PC-3 (cell line): ENCODE measurements at regions not wholly inside any gene's neighbourhood (a gene's known extent, or its start where the extent isn't known, plus 50 kb on each side); places are given as distances from the start of the nearest gene placed in this dataset.

ENCODE experiments used
- ATAC-seq: fragments of 200-7000 bp; cut with Tn5 transposase; 2 replicates; pipeline ENCODE4 v1.9.1; 2020; ENCODE audit warnings: mild to moderate bottlenecking, moderate library complexity
- BruUV-seq: library from RNA; stranded (reverse); fragments of 400-500 nt; replicated peaks from 2 replicates; lab custom pipeline; 2021; lab: Mats Ljungman, UMichigan
- CTCF ChIA-PET: fragments of 300-600 bp; sonication (Branson Sonifier 250); formaldehyde crosslinking; loops from one replicate; lab custom pipeline; 2022; ENCODE audit warnings: antibody characterized with exemption; lab: Charles Lee
- POLR2A ChIA-PET: fragments of 300-600 bp; sonication (Branson Sonifier 250); formaldehyde crosslinking; loops from one replicate; lab custom pipeline; 2022; ENCODE audit warnings: antibody characterized with exemption; ENCODE audit not compliant: unreplicated experiment; lab: Charles Lee
- DNase-seq: peaks from one replicate; pipeline ENCODE4 v3.0.0-alpha.2; 2015
- H2AFZ ChIP-seq: fragments of 300-600 bp; sonication (generic); 2 replicates; pipeline ENCODE4 v1.6.0; 2016; ENCODE audit warnings: antibody characterized with exemption, low read length
- H3F3A ChIP-seq: fragments of 300-600 bp; sonication (generic); one replicate; pipeline ENCODE4 v1.6.0; 2017; ENCODE audit warnings: antibody characterized with exemption, low read length, control low read depth, mild to moderate bottlenecking; ENCODE audit not compliant: unreplicated experiment
- H3K27ac ChIP-seq: fragments of 300-600 bp; sonication (generic); 2 replicates; pipeline ENCODE4 v1.5.1; 2016; ENCODE audit warnings: mild to moderate bottlenecking, low read length
- H3K27me3 ChIP-seq: fragments of 300-600 bp; sonication (generic); 2 replicates; pipeline ENCODE4 v1.6.1; 2016; ENCODE audit warnings: low read length, mixed read lengths
- H3K36me3 ChIP-seq: fragments of 300-600 bp; sonication (generic); 2 replicates; pipeline ENCODE4 v1.6.1; 2016; ENCODE audit warnings: low read depth, mixed run types, low read length, mixed read lengths
- H3K4me1 ChIP-seq: fragments of 300-600 bp; sonication (generic); 2 replicates; pipeline ENCODE4 v1.5.1; 2016; ENCODE audit warnings: low read length; ENCODE audit not compliant: insufficient read depth
- H3K4me2 ChIP-seq: fragments of 300-600 bp; sonication (generic); 2 replicates; pipeline ENCODE4 v1.6.0; 2016; ENCODE audit warnings: low read length
- H3K4me3 ChIP-seq: fragments of 300-600 bp; sonication (generic); 2 replicates; pipeline ENCODE4 v1.5.1; 2016; ENCODE audit warnings: mild to moderate bottlenecking, low read length, mixed read lengths
- H3K79me2 ChIP-seq: fragments of 300-600 bp; sonication (generic); 2 replicates; pipeline ENCODE4 v1.6.1; 2017; ENCODE audit warnings: low read length, mixed read lengths
- H3K9ac ChIP-seq: fragments of 300-600 bp; sonication (generic); 2 replicates; pipeline ENCODE4 v1.6.0; 2016; ENCODE audit warnings: mild to moderate bottlenecking, low read length
- H3K9me2 ChIP-seq: fragments of 300-600 bp; sonication (generic); replicated peaks from 2 replicates; pipeline ENCODE4 v1.6.1; 2016; ENCODE audit warnings: mixed run types, low read length, mixed read lengths
- H3K9me3 ChIP-seq: fragments of 300-600 bp; sonication (generic); 2 replicates; pipeline ENCODE4 v1.6.1; 2016; ENCODE audit warnings: low read length, mixed read lengths
- H4K20me1 ChIP-seq: fragments of 300-600 bp; sonication (generic); 2 replicates; pipeline ENCODE4 v1.6.1; 2016; ENCODE audit warnings: low read length, mixed read lengths
- EZH2 ChIP-seq: fragments of 300-600 bp; sonication (generic); IDR thresholded peaks from one replicate; pipeline ENCODE4 v1.6.1; 2017; ENCODE audit warnings: antibody characterized with exemption, mild to moderate bottlenecking, low read length; ENCODE audit not compliant: unreplicated experiment
- EZH2phosphoT487 ChIP-seq: fragments of 300-600 bp; sonication (generic); IDR thresholded peaks from 2 replicates; pipeline ENCODE4 v1.6.1; 2018; ENCODE audit warnings: mild to moderate bottlenecking, antibody characterized with exemption, low read length, borderline replicate concordance
- intact Hi-C: fragments of 100-400 bp; cut with micrococcal nuclease; formaldehyde crosslinking; loops from 2 replicates; pipeline ENCODE4 v1.9.0; 2023
- TF ChIP-seq, protein P1 (sequence below): fragments of 300-600 bp; sonication (generic); conservative IDR thresholded peaks from 2 replicates; pipeline ENCODE4 v1.5.1; 2017; ENCODE audit warnings: antibody characterized with exemption, low read depth, mild to moderate bottlenecking, low read length

DNA sequence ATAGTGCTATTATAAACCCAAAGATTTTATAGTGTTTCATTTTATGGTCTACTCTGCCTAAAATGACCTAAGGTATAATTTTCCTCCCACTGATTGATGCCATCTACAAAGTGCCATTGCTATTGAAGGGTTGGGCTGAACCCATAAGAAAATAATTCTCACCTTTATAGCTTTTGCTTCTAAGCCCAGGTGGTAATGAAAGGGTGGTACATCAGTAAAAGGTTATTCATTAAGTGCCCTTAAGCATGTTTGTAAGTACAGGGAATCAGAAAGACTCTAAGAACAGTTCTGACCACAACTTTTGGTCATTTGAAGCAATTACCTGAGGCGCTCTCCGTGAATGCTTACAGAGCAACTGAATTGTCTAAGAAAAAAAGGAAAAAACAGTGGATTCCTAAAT, 1247.3 kb downstream of the NXPH1 start:
- Histone ChIP-seq H3K4me2 (no peak overlapping the region), H3K9me2 (no peaks in the 10 kb centered on the region), H3K4me1 (no peaks in the 10 kb centered on the region), H3K36me3 (no peaks in the 10 kb centered on the region), H3K9me3 (no peaks in the 10 kb centered on the region), H3K27ac (no peak overlapping the region), H3K79me2 (no peaks in the 10 kb centered on the region), H4K20me1 (no peaks in the 10 kb centered on the region), H3F3A (no peaks in the 10 kb centered on the region), H2AFZ (no peak overlapping the region), H3K9ac (no peak overlapping the region), H3K4me3 (no peak overlapping the region), H3K27me3 (no peaks in the 10 kb centered on the region)
- intact Hi-C loops = no loop called here
- TF ChIP-seq EZH2 = no peak
- no peak for TF ChIP-seq EZH2phosphoT487
- TF ChIP-seq, protein P1, sequence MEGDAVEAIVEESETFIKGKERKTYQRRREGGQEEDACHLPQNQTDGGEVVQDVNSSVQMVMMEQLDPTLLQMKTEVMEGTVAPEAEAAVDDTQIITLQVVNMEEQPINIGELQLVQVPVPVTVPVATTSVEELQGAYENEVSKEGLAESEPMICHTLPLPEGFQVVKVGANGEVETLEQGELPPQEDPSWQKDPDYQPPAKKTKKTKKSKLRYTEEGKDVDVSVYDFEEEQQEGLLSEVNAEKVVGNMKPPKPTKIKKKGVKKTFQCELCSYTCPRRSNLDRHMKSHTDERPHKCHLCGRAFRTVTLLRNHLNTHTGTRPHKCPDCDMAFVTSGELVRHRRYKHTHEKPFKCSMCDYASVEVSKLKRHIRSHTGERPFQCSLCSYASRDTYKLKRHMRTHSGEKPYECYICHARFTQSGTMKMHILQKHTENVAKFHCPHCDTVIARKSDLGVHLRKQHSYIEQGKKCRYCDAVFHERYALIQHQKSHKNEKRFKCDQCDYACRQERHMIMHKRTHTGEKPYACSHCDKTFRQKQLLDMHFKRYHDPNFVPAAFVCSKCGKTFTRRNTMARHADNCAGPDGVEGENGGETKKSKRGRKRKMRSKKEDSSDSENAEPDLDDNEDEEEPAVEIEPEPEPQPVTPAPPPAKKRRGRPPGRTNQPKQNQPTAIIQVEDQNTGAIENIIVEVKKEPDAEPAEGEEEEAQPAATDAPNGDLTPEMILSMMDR = no peak
- ATAC-seq (no peak), DNase-seq (no peak)
- ChIA-PET POLR2A (no interaction called here), CTCF (no interaction called here)
- no TSS peak for BruUV-seq

DNA sequence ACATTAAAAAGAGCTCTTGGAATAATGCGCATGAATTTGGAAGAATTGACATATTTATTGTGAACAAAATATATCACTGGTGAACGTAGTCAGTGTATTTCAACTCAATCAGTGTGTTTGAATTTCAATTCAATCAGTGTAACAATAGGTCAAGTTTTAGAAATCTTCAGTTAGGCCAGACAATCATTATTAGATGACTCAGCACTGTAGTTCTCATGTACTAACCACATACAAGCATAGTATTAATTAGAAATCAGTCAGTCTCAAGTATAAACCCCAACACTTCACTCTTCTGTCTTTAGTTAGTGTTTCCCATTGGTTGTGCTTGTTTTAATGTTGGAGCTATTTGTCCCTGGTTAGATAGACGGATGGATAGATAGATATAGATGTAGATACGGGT, 1247.9 kb downstream of the NXPH1 start:
- no peak for DNase-seq
- no TSS peak for BruUV-seq
- Histone ChIP-seq H3K9me2 (no peaks in the 10 kb centered on the region), H3F3A (no peaks in the 10 kb centered on the region), H2AFZ (no peak overlapping the region), H3K79me2 (no peaks in the 10 kb centered on the region), H3K36me3 (no peaks in the 10 kb centered on the region), H3K4me1 (no peaks in the 10 kb centered on the region), H3K9me3 (no peaks in the 10 kb centered on the region), H3K4me3 (no peak overlapping the region), H4K20me1 (no peaks in the 10 kb centered on the region), H3K4me2 (no peak overlapping the region), H3K9ac (no peak overlapping the region), H3K27ac (no peak overlapping the region), H3K27me3 (no peaks in the 10 kb centered on the region)
- no peak for ATAC-seq
- intact Hi-C loops = no loop called here
- POLR2A ChIA-PET = no interaction called here
- CTCF ChIA-PET = no interaction called here
- TF ChIP-seq, protein P1 = no peak
- TF ChIP-seq EZH2phosphoT487 (no peak), EZH2 (no peak)

DNA sequence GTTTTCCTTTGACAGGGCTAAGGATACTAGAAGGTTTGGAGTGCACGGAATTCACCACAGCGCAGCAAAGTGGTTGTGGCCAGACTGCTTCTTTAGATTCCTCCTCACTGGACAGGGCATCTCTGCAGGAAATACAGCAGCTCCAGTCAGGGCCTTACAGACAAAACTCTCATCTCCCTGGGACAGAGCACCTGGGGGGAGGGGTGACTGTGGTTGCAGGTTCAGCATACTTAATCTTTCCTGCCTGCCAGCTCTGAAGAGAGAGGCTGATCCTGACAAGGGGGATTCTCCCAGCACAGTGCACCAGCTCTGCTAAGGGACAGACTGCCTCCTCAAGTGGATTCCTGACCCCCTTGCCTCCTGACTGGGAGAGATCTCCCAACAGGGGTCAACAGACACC, 1257.9 kb downstream of the NXPH1 start:
- Histone ChIP-seq H3K36me3 (no peaks in the 10 kb centered on the region), H3K4me2 (no peak overlapping the region), H3K4me3 (no peak overlapping the region), H3F3A (no peaks in the 10 kb centered on the region), H3K4me1 (no peaks in the 10 kb centered on the region), H3K79me2 (no peaks in the 10 kb centered on the region), H4K20me1 (no peaks in the 10 kb centered on the region), H3K27me3 (no peaks in the 10 kb centered on the region), H2AFZ (no peak overlapping the region), H3K9me2 (no peaks in the 10 kb centered on the region), H3K9me3 (no peaks in the 10 kb centered on the region), H3K9ac (no peak overlapping the region), H3K27ac (no peak overlapping the region)
- TF ChIP-seq, protein P1 = no peak
- TF ChIP-seq EZH2 (no peak), EZH2phosphoT487 (no peak)
- CTCF ChIA-PET = no interaction called here
- intact Hi-C loops = no loop called here
- ATAC-seq (no peak), DNase-seq (no peak)
- BruUV-seq = no TSS peak
- POLR2A ChIA-PET = no interaction called here
